Adrenal gland (tissue), 9 donors: ENCODE measurements at regions not wholly inside any gene's neighbourhood (a gene's known extent, or its start where the extent isn't known, plus 50 kb on each side); places are given as distances from the start of the nearest gene placed in this dataset.
"Not testable (repeated sequence)": the region's sequence is repeated elsewhere in the genome, so short reads cannot be mapped to it uniquely, and the experiment has no call there.

Experiments used
- DNase-seq, 7 donors: peaks; one replicate each; pipeline ENCODE4 v3.0.0-alpha.2; 2019 to 2020
- H3K27ac ChIP-seq, 5 donors: fragments of 200-600 bp; sonication (generic) in 4 of 5; 1 replicate in 3 of 5; 2 replicates in 2 of 5; pipeline versions ENCODE4 v1.5.1 to v1.8.0; 2016 to 2020; ENCODE audit warnings: mild to moderate bottlenecking in 1 of 5
- H3K27me3 ChIP-seq: fragments of 200-600 bp; 2 replicates; pipeline ENCODE4 v1.8.0; 2021
- H3K36me3 ChIP-seq, 2 donors: fragments of 200-600 bp; replicated peaks in 1 of 2; 1 replicate in 1 of 2; 2 replicates in 1 of 2; pipeline versions ENCODE4 v1.5.1 to v1.8.0; 2018 to 2022
- H3K4me1 ChIP-seq, 2 donors: fragments of 200-600 bp; replicated peaks in 1 of 2; 1 replicate in 1 of 2; 2 replicates in 1 of 2; pipeline versions ENCODE4 v1.5.1 to v1.8.0; 2018 to 2021
- H3K4me3 ChIP-seq, 4 donors: fragments of 200-600 bp; sonication (generic) in 3 of 4; one replicate each; pipeline ENCODE4 v1.5.1; 2016 to 2018
- H3K9me3 ChIP-seq, 3 donors: fragments of 200-600 bp; sonication (generic) in 1 of 3; replicated peaks in 1 of 3; 1 replicate in 2 of 3; 2 replicates in 1 of 3; pipeline versions ENCODE4 v1.5.1 to v1.8.0; 2016 to 2021
- POLR2A ChIP-seq, 2 donors: fragments of 450-650 bp; IDR thresholded peaks; one replicate each; pipeline ENCODE4 v1.6.1; 2017; ENCODE audit warnings: antibody characterized with exemption in 2 of 2, mild to moderate bottlenecking in 2 of 2, moderate library complexity in 1 of 2
- WGBS, 4 donors: extraction: QIAGEN DNeasy Blood & Tissue Kit in 2 of 4; methylation state at CpG; one replicate each; pipeline versions ENCODE4 v1.1.5 to v1.1.7; 2013 to 2017; 5-methylcytosine and 5-hydroxymethylcytosine counted together
- intact Hi-C, 2 donors: fragments of 100-400 bp; cut with DNase I; formaldehyde crosslinking; loops; one replicate each; pipeline versions ENCODE4 v1.14.1 to v1.15.0; 2022 to 2023
- TF ChIP-seq, protein P1 (sequence below), 6 experiments: fragments of 450-650 bp in 4 of 6; fragments of 200-600 bp in 2 of 6; sonication (generic) in 1 of 6; IDR thresholded peaks; 1 replicate in 5 of 6; 2 replicates in 1 of 6; pipeline versions ENCODE4 v1.5.1 to v1.8.0; 2016 to 2021; ENCODE audit warnings: antibody characterized with exemption in 6 of 6, mild to moderate bottlenecking in 2 of 6, moderate library complexity in 1 of 6
- donor health status: healthy with polysubstance abuse.
- donor health status: Bipolar disorder and iron deficiency.
- donor health status: DM: yes; HTN: yes; CAD: no.
- donor health status: DM: no; HTN: no; CAD: no.
- donor health status: DM: no; HTN: no; CAD: no.

DNA sequence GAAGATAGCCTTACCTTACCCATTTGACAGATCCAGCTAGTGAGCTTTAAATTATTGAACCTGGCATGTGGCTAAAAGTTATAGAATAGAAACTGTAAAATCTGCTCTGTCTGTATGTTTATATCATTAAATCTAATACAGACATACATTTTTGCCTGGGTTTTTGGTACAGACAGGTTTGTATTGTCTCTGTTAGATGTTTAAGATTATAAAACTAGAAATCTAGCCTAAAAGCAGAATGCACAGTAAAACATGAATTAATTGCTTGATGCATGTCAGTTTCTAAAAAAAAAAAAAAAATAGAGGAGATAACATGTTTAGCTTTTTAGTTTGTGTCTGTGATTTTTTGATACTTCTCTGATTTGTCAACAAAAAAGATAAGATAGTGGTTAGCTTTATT is 477.6 kb upstream of the LRRC7 start:
- no peak overlapping the region for H3K4me3 ChIP-seq
- intact Hi-C loops: no loop called here
- DNase-seq: no peak
- no peak for TF ChIP-seq POLR2A (IDR thresholded peaks at IDR 0.05)
- TF ChIP-seq, protein P1, sequence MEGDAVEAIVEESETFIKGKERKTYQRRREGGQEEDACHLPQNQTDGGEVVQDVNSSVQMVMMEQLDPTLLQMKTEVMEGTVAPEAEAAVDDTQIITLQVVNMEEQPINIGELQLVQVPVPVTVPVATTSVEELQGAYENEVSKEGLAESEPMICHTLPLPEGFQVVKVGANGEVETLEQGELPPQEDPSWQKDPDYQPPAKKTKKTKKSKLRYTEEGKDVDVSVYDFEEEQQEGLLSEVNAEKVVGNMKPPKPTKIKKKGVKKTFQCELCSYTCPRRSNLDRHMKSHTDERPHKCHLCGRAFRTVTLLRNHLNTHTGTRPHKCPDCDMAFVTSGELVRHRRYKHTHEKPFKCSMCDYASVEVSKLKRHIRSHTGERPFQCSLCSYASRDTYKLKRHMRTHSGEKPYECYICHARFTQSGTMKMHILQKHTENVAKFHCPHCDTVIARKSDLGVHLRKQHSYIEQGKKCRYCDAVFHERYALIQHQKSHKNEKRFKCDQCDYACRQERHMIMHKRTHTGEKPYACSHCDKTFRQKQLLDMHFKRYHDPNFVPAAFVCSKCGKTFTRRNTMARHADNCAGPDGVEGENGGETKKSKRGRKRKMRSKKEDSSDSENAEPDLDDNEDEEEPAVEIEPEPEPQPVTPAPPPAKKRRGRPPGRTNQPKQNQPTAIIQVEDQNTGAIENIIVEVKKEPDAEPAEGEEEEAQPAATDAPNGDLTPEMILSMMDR (IDR thresholded peaks at IDR 0.05): no peak
- H3K27me3 ChIP-seq: no peaks in the 10 kb centered on the region
- no peaks in the 10 kb centered on the region for H3K4me1 ChIP-seq
- peaks cover 0 to 5% (median 0%) of the 10 kb centered on the region in 3 donors for H3K9me3 ChIP-seq
- no peaks in the 10 kb centered on the region for H3K36me3 ChIP-seq
- H3K27ac ChIP-seq: no peak overlapping the region

DNA sequence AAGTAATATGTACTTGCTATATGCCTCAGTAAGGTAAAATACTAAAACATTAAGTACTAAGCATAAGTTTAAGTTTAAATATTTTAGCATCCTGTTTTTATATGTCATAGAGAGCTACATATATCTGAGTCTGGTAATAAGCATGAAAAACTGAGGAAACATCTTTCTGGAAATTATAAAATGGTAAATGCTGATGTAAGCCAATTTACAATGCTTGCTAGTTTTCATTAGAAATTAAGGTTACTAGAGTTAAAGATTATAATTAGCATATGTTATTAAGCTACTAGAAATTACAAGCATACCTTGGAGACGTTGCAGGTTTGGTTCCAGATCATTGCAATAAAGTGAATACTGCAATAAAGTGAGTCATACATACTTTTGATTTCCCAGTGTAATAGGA is 477.0 kb upstream of the LRRC7 start:
- intact Hi-C loops: no loop called here
- Histone ChIP-seq H3K27me3 (no peaks in the 10 kb centered on the region), H3K4me3 (no peak overlapping the region), H3K27ac (no peak overlapping the region), H3K9me3 (peaks cover 0 to 5% (median 0%) of the 10 kb centered on the region in 3 donors), H3K36me3 (no peaks in the 10 kb centered on the region), H3K4me1 (no peaks in the 10 kb centered on the region)
- no peak for TF ChIP-seq POLR2A (IDR thresholded peaks at IDR 0.05)
- TF ChIP-seq, protein P1 (IDR thresholded peaks at IDR 0.05): no peak
- WGBS, 4 donors: 55 to 66% (median 64%) methylated on average over 1 of the region's 1 CpG
- no peak for DNase-seq

DNA sequence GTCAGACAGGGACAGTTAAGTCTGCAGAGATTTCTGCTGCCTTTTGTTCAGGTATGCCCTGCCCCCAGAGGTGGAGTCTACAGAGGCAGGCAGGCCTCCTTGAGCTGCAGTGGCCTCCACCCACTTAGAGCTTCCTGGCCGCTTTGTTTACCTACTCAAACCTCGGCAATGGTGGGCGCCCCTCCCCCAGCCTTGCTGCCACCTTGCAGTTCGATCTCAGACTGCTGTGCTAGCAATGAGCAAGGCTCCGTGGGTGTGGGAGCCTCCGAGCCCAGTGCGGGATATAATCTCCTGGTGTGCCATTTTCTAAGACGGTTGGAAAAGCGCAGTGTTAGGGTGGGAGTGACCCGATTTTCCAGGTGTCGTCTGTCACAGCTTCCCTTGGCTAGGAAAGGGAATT is 465.7 kb upstream of the LRRC7 start:
- H3K4me1 ChIP-seq, H3K4me3 ChIP-seq, H3K36me3 ChIP-seq, intact Hi-C loops, H3K27me3 ChIP-seq, H3K27ac ChIP-seq, H3K9me3 ChIP-seq, DNase-seq: not testable (repeated sequence)
- WGBS, 4 donors: 86 to 95% (median 93%) methylated on average over 6 to 11 of the region's 11 CpGs

DNA sequence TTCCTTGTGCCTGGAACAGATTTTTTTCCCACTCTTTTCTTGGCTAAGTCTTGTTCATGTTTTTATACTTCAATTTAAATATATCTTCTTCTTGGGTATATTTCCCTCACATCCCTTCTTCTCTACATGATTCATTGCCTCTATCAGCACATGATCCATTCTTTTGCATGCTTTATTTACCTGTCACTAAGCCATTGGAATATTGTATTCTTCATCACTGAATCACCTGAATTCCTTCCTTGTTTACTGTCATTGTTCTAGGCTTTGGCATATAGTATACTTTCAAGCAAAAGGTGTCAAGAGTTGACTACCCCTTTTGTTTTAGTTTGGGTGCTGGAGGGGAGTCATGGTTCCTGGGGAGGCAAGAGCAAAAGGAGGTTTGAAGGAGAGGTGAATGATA is 464.5 kb upstream of the LRRC7 start:
- no peak for DNase-seq
- Histone ChIP-seq H3K27ac (no peak overlapping the region), H3K4me1 (no peaks in the 10 kb centered on the region), H3K27me3 (no peaks in the 10 kb centered on the region), H3K4me3 (no peak overlapping the region), H3K9me3 (no peaks in the 10 kb centered on the region), H3K36me3 (no peaks in the 10 kb centered on the region)
- intact Hi-C loops: no loop called here
- TF ChIP-seq, protein P1 (IDR thresholded peaks at IDR 0.05): no peak
- TF ChIP-seq POLR2A (IDR thresholded peaks at IDR 0.05): no peak

DNA sequence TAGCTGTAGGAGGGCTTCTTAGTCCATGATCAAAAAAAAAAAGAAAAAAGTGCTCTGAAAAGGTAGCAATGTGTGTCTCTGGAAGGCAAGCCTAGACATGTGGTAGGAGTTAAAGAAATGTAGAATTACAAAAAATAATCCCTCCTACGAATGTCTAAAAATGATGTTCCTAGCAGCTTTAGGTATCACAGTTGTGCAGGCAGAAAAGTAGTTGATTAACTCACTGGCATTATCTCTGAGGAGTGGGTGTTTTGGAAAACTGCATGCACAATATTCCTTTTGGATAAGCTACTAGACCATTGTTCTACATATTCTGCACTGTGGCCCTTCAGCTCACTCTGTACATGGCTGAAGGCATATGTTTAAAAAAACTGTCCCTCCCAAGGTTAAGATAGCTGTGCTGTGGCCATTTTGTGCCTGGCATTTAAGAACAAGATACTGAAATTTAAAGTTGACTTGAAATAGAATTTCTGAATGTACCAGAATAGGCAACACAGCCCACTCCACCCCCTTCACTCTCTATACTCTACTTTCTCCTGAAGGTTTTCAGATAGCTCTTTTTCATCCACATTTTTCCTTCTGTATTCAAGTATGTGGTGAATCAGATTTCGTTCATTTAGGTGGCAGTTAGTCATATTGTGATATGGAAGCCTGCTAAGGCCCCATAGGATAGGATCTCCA is 463.9 kb upstream of the LRRC7 start:
- WGBS, 4 donors: 68 to 75% (median 72%) methylated on average over 2 of the region's 2 CpGs
- intact Hi-C loops: no loop called here
- H3K9me3 ChIP-seq: no peaks in the 10 kb centered on the region

More for the DNA sequence above, 463.9 kb upstream of the LRRC7 start:
- no peak for TF ChIP-seq POLR2A (IDR thresholded peaks at IDR 0.05)
- TF ChIP-seq, protein P1 (IDR thresholded peaks at IDR 0.05): no peak
- H3K27ac ChIP-seq: no peak overlapping the region
- no peaks in the 10 kb centered on the region for H3K27me3 ChIP-seq
- no peak for DNase-seq
- H3K36me3 ChIP-seq: no peaks in the 10 kb centered on the region
- H3K4me1 ChIP-seq: no peaks in the 10 kb centered on the region
- no peak overlapping the region for H3K4me3 ChIP-seq
